ENCODE measurements at regions not wholly inside any gene's neighbourhood (a gene's known extent, or its start where the extent isn't known, plus 50 kb on each side); places are given as distances from the start of the nearest gene placed in this dataset.

DNA sequence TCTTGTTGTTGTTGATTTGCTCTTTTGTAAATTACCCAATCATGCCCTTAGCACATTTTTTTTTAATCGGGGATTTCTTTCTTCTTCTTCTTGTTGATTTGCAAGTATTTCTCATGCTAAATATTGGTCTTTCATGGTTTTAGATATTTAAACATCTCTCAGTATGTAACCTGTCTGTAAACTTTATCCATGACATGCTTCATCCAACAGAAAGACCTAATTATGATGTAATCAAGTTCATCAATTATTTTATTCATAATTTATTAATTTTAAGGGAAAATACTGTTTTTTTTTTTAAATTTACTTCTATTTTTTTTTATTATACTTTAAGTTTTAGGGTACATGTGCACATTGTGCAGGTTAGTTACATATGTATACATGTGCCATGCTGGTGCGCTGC lies 69.8 kb downstream of the TNFSF18 start:
- DNase-seq (ENCODE audit: low read depth), result no peak

All from RPMI7951 (cell line).